GM12801 (cell line): ENCODE measurements at regions not wholly inside any gene's neighbourhood (a gene's known extent, or its start where the extent isn't known, plus 50 kb on each side); places are given as distances from the start of the nearest gene placed in this dataset.

Experiments used
- CTCF ChIP-seq: IDR thresholded peaks from one replicate; pipeline ENCODE4 v1.5.1; 2011; ENCODE audit warnings: control low read depth; ENCODE audit not compliant: insufficient read length; ENCODE audit errors: extremely low read depth

GRCh38 chr7:25669961-25670841 lies 441.9 kb upstream of the NPVF start:
- TF ChIP-seq CTCF = no peak

- TF ChIP-seq CTCF = no peak
Measured at GRCh38 chr7:25671111-25671510, 442.8 kb upstream of the NPVF start.

GRCh38 chr7:25672496-25672895 lies 444.2 kb upstream of the NPVF start:
- no peak for TF ChIP-seq CTCF

GRCh38 chr7:25675789-25676474 lies 447.6 kb upstream of the NPVF start:
- TF ChIP-seq CTCF = no peak

- TF ChIP-seq CTCF = no peak
Measured at GRCh38 chr7:25677595-25677994, 449.3 kb upstream of the NPVF start.

GRCh38 chr7:25678215-25678614 lies 449.9 kb upstream of the NPVF start:
- TF ChIP-seq CTCF = no peak

GRCh38 chr7:25680636-25681035 lies 452.4 kb upstream of the NPVF start:
- TF ChIP-seq CTCF = no peak
